SK-N-SH treated with all-trans-retinoic acid at 6 μM for 48 hours (cell line): ENCODE measurements at regions not wholly inside any gene's neighbourhood (a gene's known extent, or its start where the extent isn't known, plus 50 kb on each side); places are given as distances from the start of the nearest gene placed in this dataset.

Source experiments
- ATAC-seq: fragments of 200-7000 bp; cut with Tn5 transposase; 3 replicates; pipeline ENCODE4 v1.9.1; 2020; ENCODE audit warnings: mild to moderate bottlenecking, moderate library complexity
- BACH2 ChIP-seq: fragments of 250-450 bp; sonication (Bioruptor Pico); IDR thresholded peaks from 2 replicates; pipeline ENCODE4 v1.9.0; 2021; ENCODE audit warnings: mild to moderate bottlenecking, borderline replicate concordance
- CSDC2 ChIP-seq: fragments of 250-450 bp; sonication (Bioruptor Pico); IDR thresholded peaks from 2 replicates; pipeline ENCODE4 v1.5.0; 2020; ENCODE audit warnings: mild to moderate bottlenecking, moderate library complexity
- GLIS3 ChIP-seq: fragments of 250-450 bp; sonication (Bioruptor Pico); IDR thresholded peaks from 2 replicates; pipeline ENCODE4 v1.5.0; 2020; ENCODE audit warnings: mild to moderate bottlenecking, moderate library complexity
- ISL1 ChIP-seq: fragments of 250-450 bp; sonication (Bioruptor Pico); IDR thresholded peaks from 2 replicates; pipeline ENCODE4 v2.1.2; 2022; ENCODE audit warnings: mild to moderate bottlenecking, moderate library complexity
- OSR1 ChIP-seq: fragments of 250-450 bp; sonication (Bioruptor Pico); IDR thresholded peaks from 2 replicates; pipeline ENCODE4 v1.8.0; 2022; ENCODE audit warnings: moderate library complexity, mild to moderate bottlenecking, inconsistent platforms
- PPARA ChIP-seq: fragments of 250-450 bp; sonication (Bioruptor Pico); IDR thresholded peaks from 2 replicates; pipeline ENCODE4 v1.5.0; 2020; ENCODE audit warnings: mild to moderate bottlenecking, borderline replicate concordance
- RARB ChIP-seq: fragments of 250-450 bp; sonication (Bioruptor Pico); IDR thresholded peaks from 2 replicates; pipeline ENCODE4 v1.8.0; 2021; ENCODE audit warnings: mild to moderate bottlenecking, moderate library complexity
- SNAI2 ChIP-seq: fragments of 250-450 bp; sonication (Bioruptor Pico); IDR thresholded peaks from 2 replicates; pipeline ENCODE4 v1.5.0; 2020; ENCODE audit warnings: mild to moderate bottlenecking, moderate library complexity
- TCF4 ChIP-seq: fragments of 250-450 bp; sonication (Bioruptor Pico); IDR thresholded peaks from 2 replicates; pipeline ENCODE4 v1.8.0; 2021; ENCODE audit warnings: mild to moderate bottlenecking, moderate library complexity, borderline replicate concordance
- ZC3H10 ChIP-seq: fragments of 250-450 bp; sonication (Bioruptor Pico); IDR thresholded peaks from 2 replicates; pipeline ENCODE4 v1.5.1; 2021; ENCODE audit warnings: mild to moderate bottlenecking, moderate library complexity
- ZFP3 ChIP-seq: fragments of 250-450 bp; sonication (Bioruptor Pico); IDR thresholded peaks from 2 replicates; pipeline ENCODE4 v1.5.0; 2020; ENCODE audit warnings: mild to moderate bottlenecking, moderate library complexity
- ZNF565 ChIP-seq: fragments of 450-650 bp; formaldehyde crosslinking; conservative IDR thresholded peaks from 2 replicates; pipeline ENCODE4 v1.5.0; 2020; ENCODE audit warnings: low read depth, mild to moderate bottlenecking, moderate library complexity
- ZNF70 ChIP-seq: fragments of 450-650 bp; formaldehyde crosslinking; IDR thresholded peaks from 2 replicates; pipeline ENCODE4 v1.5.0; 2020; ENCODE audit warnings: mild to moderate bottlenecking, moderate library complexity
- ZNF8 ChIP-seq: fragments of 450-650 bp; formaldehyde crosslinking; IDR thresholded peaks from 2 replicates; pipeline ENCODE4 v1.5.0; 2020; ENCODE audit warnings: mild to moderate bottlenecking, moderate library complexity
- TF ChIP-seq, protein P1 (sequence below): fragments of 250-450 bp; sonication (Bioruptor Pico); IDR thresholded peaks from 2 replicates; pipeline ENCODE4 v1.5.0; 2020; ENCODE audit warnings: mild to moderate bottlenecking, moderate library complexity
- TF ChIP-seq, protein P2 (sequence below): fragments of 250-450 bp; sonication (Bioruptor Pico); IDR thresholded peaks from 2 replicates; pipeline ENCODE4 v1.8.0; 2021; ENCODE audit warnings: low read depth, mild to moderate bottlenecking, moderate library complexity, borderline replicate concordance
- TF ChIP-seq, protein P3 (sequence below): fragments of 250-450 bp; sonication (Bioruptor Pico); IDR thresholded peaks from 2 replicates; pipeline ENCODE4 v1.8.0; 2020; ENCODE audit warnings: mild to moderate bottlenecking, moderate library complexity, borderline replicate concordance

DNA sequence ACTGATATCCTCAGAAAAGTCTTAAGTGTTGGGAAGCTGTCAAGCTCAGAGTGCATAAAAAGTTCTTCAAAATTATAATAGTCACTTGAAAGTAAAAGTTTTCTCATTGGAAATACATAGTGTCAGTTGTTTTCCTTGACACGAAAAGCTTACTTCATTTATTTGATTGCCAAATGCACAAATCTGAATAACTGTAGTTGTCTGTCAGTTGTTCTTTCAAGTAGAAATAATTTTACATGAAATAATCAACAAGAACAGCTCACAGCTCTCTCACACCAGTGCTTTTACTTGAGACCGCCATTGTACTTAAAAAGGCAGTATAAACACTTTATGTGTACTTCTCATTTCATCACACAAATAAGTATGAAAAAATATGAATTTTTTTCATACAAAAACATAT is 163.3 kb upstream of the NXPH2 start:
- TF ChIP-seq ZC3H10 (CRISPR knock-in tag) (no peak), ZNF565 (CRISPR knock-in tag) (no peak), OSR1 (CRISPR knock-in tag) (no peak), ZNF8 (CRISPR knock-in tag) (no peak), ISL1 (CRISPR knock-in tag) (no peak), RARB (no peak), SNAI2 (CRISPR knock-in tag) (no peak)
- TF ChIP-seq, protein P1, sequence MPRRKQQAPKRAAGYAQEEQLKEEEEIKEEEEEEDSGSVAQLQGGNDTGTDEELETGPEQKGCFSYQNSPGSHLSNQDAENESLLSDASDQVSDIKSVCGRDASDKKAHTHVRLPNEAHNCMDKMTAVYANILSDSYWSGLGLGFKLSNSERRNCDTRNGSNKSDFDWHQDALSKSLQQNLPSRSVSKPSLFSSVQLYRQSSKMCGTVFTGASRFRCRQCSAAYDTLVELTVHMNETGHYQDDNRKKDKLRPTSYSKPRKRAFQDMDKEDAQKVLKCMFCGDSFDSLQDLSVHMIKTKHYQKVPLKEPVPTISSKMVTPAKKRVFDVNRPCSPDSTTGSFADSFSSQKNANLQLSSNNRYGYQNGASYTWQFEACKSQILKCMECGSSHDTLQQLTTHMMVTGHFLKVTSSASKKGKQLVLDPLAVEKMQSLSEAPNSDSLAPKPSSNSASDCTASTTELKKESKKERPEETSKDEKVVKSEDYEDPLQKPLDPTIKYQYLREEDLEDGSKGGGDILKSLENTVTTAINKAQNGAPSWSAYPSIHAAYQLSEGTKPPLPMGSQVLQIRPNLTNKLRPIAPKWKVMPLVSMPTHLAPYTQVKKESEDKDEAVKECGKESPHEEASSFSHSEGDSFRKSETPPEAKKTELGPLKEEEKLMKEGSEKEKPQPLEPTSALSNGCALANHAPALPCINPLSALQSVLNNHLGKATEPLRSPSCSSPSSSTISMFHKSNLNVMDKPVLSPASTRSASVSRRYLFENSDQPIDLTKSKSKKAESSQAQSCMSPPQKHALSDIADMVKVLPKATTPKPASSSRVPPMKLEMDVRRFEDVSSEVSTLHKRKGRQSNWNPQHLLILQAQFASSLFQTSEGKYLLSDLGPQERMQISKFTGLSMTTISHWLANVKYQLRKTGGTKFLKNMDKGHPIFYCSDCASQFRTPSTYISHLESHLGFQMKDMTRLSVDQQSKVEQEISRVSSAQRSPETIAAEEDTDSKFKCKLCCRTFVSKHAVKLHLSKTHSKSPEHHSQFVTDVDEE (CRISPR knock-in tag) = no peak
- ATAC-seq = no peak

DNA sequence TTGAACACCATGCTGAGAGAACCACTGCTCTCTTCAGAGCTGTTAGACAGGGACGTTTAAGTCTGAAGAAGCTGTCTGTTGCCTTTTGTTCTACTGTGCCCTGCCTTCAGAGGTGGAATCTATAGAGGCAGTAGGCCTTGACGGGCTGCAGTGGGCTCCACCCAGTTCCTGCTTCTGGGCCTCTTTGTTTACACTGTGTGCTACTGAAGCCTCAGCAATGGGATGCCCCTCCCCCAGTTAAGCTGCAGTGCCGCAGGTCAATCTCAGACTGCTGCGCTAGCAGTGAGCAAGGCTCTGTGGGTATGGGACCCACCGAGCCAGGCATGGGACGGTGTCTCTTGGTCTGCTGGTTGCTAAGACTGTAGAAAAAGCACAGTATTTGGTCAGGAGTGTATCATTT is 162.3 kb upstream of the NXPH2 start:
- TF ChIP-seq OSR1 (CRISPR knock-in tag) (no peak), CSDC2 (CRISPR knock-in tag) (no peak), ZC3H10 (CRISPR knock-in tag) (no peak), PPARA (CRISPR knock-in tag) (no peak), ZFP3 (CRISPR knock-in tag) (no peak), RARB (no peak)
- TF ChIP-seq, protein P2, sequence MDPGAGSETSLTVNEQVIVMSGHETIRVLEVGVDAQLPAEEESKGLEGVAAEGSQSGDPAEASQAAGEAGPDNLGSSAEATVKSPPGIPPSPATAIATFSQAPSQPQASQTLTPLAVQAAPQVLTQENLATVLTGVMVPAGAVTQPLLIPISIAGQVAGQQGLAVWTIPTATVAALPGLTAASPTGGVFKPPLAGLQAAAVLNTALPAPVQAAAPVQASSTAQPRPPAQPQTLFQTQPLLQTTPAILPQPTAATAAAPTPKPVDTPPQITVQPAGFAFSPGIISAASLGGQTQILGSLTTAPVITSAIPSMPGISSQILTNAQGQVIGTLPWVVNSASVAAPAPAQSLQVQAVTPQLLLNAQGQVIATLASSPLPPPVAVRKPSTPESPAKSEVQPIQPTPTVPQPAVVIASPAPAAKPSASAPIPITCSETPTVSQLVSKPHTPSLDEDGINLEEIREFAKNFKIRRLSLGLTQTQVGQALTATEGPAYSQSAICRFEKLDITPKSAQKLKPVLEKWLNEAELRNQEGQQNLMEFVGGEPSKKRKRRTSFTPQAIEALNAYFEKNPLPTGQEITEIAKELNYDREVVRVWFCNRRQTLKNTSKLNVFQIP = no peak
- ATAC-seq = no peak

DNA sequence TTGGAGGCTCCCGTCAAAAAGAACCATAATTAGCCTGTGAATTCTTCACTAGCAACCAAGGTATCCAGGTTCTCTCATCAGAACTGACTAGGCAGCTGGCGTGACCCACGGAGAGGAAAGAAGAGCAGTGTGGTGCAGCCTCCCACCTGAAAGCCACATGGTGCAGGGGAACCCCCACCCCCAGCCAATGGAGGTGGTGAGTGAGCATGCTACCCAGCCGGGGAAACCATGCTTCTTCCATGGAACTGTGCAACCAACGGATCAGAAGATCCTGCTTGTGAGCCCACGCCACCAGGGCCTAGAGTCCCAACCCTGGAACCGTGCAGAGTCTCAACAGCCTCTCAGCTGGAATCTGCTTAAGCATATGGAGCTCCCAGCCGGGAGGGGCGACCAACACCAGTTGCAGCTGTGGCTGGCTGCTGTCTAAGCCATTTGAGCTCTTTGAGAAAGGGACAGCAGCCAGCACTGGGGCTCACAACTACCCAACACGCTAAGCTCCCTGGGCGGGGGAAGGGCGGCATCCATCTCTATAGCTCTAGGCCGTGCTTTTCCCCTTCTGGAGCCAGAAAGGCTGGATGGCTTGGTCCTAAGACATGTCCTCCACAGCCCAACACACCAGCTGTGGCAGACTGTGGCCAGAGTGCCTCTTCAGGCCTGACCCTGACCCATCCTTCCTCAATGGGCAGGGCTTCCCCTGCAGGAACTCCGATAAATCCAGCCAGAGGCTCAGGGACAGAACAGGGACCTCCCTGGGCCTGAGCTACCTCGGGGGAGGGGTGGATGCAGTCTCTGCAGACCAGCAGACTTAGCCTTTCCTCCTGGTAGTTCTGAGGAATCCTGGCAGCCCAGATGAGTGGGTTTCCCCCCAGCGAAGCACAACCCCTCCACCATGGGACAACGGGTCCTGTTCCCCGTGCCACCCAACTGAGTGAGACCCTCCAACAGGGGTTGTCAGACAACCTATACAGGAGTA is 151.4 kb upstream of the NXPH2 start:
- no peak for ATAC-seq
- no peak for TF ChIP-seq SNAI2 (CRISPR knock-in tag)
- no peak for TF ChIP-seq TCF4 (CRISPR knock-in tag)
- TF ChIP-seq BACH2 (CRISPR knock-in tag) = no peak
- TF ChIP-seq, protein P1 (CRISPR knock-in tag) = no peak
- TF ChIP-seq GLIS3 (CRISPR knock-in tag) = no peak
- TF ChIP-seq, protein P3, sequence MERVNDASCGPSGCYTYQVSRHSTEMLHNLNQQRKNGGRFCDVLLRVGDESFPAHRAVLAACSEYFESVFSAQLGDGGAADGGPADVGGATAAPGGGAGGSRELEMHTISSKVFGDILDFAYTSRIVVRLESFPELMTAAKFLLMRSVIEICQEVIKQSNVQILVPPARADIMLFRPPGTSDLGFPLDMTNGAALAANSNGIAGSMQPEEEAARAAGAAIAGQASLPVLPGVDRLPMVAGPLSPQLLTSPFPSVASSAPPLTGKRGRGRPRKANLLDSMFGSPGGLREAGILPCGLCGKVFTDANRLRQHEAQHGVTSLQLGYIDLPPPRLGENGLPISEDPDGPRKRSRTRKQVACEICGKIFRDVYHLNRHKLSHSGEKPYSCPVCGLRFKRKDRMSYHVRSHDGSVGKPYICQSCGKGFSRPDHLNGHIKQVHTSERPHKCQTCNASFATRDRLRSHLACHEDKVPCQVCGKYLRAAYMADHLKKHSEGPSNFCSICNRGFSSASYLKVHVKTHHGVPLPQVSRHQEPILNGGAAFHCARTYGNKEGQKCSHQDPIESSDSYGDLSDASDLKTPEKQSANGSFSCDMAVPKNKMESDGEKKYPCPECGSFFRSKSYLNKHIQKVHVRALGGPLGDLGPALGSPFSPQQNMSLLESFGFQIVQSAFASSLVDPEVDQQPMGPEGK = no peak
- TF ChIP-seq ZNF70 (CRISPR knock-in tag) = no peak
- no peak for TF ChIP-seq PPARA (CRISPR knock-in tag)
- TF ChIP-seq, all 23 proteins: peak for 0

DNA sequence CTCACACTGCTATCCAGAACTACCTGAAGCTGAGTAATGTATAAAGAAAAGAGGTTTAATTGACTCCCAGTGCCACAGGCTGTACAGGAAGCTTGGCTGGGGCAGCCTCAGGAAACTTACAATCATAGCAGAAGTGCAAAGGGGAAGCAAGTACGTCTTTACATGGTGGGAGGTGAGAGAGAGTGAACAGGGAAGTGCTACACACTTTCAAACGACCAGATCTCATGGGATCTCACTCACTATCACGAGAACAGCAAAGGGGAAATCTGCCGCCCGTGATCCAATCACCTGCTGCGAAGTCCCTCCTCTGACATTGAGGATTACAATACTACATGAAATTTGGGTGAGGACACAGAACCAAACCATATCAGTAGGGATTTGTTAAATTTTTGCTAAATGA is 150.4 kb upstream of the NXPH2 start:
- ATAC-seq = no peak
- TF ChIP-seq OSR1 (CRISPR knock-in tag) (no peak), CSDC2 (CRISPR knock-in tag) (no peak)
- TF ChIP-seq, protein P3 = no peak
